Mammary epithelial cell (primary cell): ENCODE measurements at regions not wholly inside any gene's neighbourhood (a gene's known extent, or its start where the extent isn't known, plus 50 kb on each side); places are given as distances from the start of the nearest gene placed in this dataset.

Experiments
- CTCF ChIP-seq, 2 donors: IDR thresholded peaks in 1 of 2; conservative IDR thresholded peaks in 1 of 2; 2 replicates each; pipeline ENCODE4 v1.5.1; 2011 to 2012; ENCODE audit warnings: inconsistent platforms in 2 of 2, low read length in 2 of 2, mild to moderate bottlenecking in 2 of 2, control low read depth in 1 of 2, low read depth in 1 of 2; ENCODE audit not compliant: insufficient read depth in 1 of 2; ENCODE audit errors: extremely low read depth in 1 of 2
- EZH2 ChIP-seq: IDR thresholded peaks from 2 replicates; pipeline ENCODE4 v1.6.1; 2012; ENCODE audit warnings: low read length, inconsistent platforms, borderline replicate concordance

GRCh38 chr7:67791918-67792317 is 795.3 kb downstream of the TYW1 start:
- TF ChIP-seq CTCF (conservative IDR thresholded peaks at IDR 0.05 in 1 of 2, IDR thresholded peaks at IDR 0.05 in 1 of 2; ENCODE audit: extremely low read depth in 1 of 2, insufficient read depth in 1 of 2, low read depth in 1 of 2, low read length in 2 of 2) (no peak), EZH2 (no peak)
